MM.1S (cell line): ENCODE measurements at regions not wholly inside any gene's neighbourhood (a gene's known extent, or its start where the extent isn't known, plus 50 kb on each side); places are given as distances from the start of the nearest gene placed in this dataset.

Source experiments
- DNase-seq: peaks from one replicate; pipeline ENCODE4 v3.0.0-alpha.2; 2015
- H2AFZ ChIP-seq: fragments of 300-600 bp; sonication (generic); 2 replicates; pipeline ENCODE4 v1.6.0; 2016; ENCODE audit warnings: antibody characterized with exemption, low read length
- H3F3A ChIP-seq: fragments of 300-600 bp; sonication (generic); 2 replicates; pipeline ENCODE4 v1.6.1; 2016; ENCODE audit warnings: mild to moderate bottlenecking, antibody characterized with exemption, low read length, moderate library complexity, mixed read lengths; ENCODE audit not compliant: insufficient read depth
- H3K27ac ChIP-seq: fragments of 300-600 bp; sonication (generic); 2 replicates; pipeline ENCODE4 v1.5.1; 2016; ENCODE audit warnings: mild to moderate bottlenecking, low read length
- H3K27me3 ChIP-seq: fragments of 300-600 bp; sonication (generic); replicated peaks from 2 replicates; pipeline ENCODE4 v1.6.0; 2016; ENCODE audit warnings: low read length; ENCODE audit not compliant: insufficient read depth
- H3K36me3 ChIP-seq: fragments of 300-600 bp; sonication (generic); replicated peaks from 2 replicates; pipeline ENCODE4 v1.6.1; 2016; ENCODE audit warnings: mild to moderate bottlenecking, low read length, mixed read lengths; ENCODE audit not compliant: insufficient read depth
- H3K4me1 ChIP-seq: fragments of 300-600 bp; sonication (generic); 2 replicates; pipeline ENCODE4 v1.6.1; 2016; ENCODE audit warnings: low read length, mixed read lengths
- H3K4me2 ChIP-seq: fragments of 300-600 bp; sonication (generic); 2 replicates; pipeline ENCODE4 v1.6.0; 2016; ENCODE audit warnings: low read depth, low read length
- H3K4me3 ChIP-seq: fragments of 300-600 bp; sonication (generic); 2 replicates; pipeline ENCODE4 v1.5.1; 2016; ENCODE audit warnings: low read length, mixed read lengths
- H3K79me2 ChIP-seq: fragments of 300-600 bp; sonication (generic); 2 replicates; pipeline ENCODE4 v1.6.1; 2016; ENCODE audit warnings: mixed run types, low read length, mixed read lengths
- H3K9ac ChIP-seq: fragments of 300-600 bp; sonication (generic); 2 replicates; pipeline ENCODE4 v1.6.1; 2016; ENCODE audit warnings: low read length, mixed read lengths
- H3K9me2 ChIP-seq: fragments of 300-600 bp; sonication (generic); replicated peaks from 2 replicates; pipeline ENCODE4 v1.6.1; 2016; ENCODE audit warnings: mild to moderate bottlenecking, low read length, mixed read lengths; ENCODE audit not compliant: insufficient read depth
- H3K9me3 ChIP-seq: fragments of 300-600 bp; sonication (generic); replicated peaks from 2 replicates; pipeline ENCODE4 v1.6.1; 2016; ENCODE audit warnings: mild to moderate bottlenecking, low read length, mixed read lengths; ENCODE audit not compliant: insufficient read depth
- H4K20me1 ChIP-seq: fragments of 300-600 bp; sonication (generic); 2 replicates; pipeline ENCODE4 v1.6.1; 2016; ENCODE audit warnings: mild to moderate bottlenecking, low read length, moderate library complexity, mixed read lengths; ENCODE audit not compliant: insufficient read depth
- EZH2 ChIP-seq: fragments of 300-600 bp; sonication (generic); optimal IDR thresholded peaks from 2 replicates; pipeline ENCODE3; 2017; ENCODE audit warnings: low read depth, mild to moderate bottlenecking, antibody characterized with exemption, low read length, mixed read lengths
- EZH2phosphoT487 ChIP-seq: fragments of 300-600 bp; sonication (generic); IDR thresholded peaks from 2 replicates; pipeline ENCODE4 v1.6.1; 2018; ENCODE audit warnings: antibody characterized with exemption, low read length
- TF ChIP-seq, protein P1 (sequence below): fragments of 300-600 bp; sonication (generic); IDR thresholded peaks from 2 replicates; pipeline ENCODE4 v1.5.1; 2016; ENCODE audit warnings: antibody characterized with exemption, low read length, mixed read lengths

DNA sequence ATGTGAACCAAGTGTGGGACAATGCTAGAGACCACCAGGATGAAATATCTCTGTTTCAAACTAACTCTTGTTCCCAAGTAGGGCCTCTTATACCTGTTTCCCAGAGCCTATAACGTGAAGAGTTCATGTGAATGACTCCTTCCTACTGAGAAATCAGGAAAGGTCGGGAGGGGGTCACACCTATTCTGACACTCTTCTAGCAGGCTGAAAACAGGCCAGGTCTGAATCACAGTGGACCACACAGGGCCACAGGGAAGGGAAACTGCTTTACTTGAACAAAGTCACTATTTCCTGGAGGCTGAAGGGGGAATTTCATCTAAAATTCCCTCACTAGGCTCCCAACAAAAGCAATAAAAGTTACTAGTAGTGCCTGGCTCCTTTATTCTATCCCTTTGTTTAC lies 88.4 kb upstream of the BMP2 start:
- no peaks in the 10 kb centered on the region for H4K20me1 ChIP-seq
- no peaks in the 10 kb centered on the region for H3K79me2 ChIP-seq
- no peak overlapping the region for H2AFZ ChIP-seq
- no peaks in the 10 kb centered on the region for H3K36me3 ChIP-seq
- no peak overlapping the region for H3K9ac ChIP-seq
- TF ChIP-seq EZH2 = no peak
- TF ChIP-seq, protein P1, sequence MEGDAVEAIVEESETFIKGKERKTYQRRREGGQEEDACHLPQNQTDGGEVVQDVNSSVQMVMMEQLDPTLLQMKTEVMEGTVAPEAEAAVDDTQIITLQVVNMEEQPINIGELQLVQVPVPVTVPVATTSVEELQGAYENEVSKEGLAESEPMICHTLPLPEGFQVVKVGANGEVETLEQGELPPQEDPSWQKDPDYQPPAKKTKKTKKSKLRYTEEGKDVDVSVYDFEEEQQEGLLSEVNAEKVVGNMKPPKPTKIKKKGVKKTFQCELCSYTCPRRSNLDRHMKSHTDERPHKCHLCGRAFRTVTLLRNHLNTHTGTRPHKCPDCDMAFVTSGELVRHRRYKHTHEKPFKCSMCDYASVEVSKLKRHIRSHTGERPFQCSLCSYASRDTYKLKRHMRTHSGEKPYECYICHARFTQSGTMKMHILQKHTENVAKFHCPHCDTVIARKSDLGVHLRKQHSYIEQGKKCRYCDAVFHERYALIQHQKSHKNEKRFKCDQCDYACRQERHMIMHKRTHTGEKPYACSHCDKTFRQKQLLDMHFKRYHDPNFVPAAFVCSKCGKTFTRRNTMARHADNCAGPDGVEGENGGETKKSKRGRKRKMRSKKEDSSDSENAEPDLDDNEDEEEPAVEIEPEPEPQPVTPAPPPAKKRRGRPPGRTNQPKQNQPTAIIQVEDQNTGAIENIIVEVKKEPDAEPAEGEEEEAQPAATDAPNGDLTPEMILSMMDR = no peak
- no peak for TF ChIP-seq EZH2phosphoT487
- no peak overlapping the region for H3K4me3 ChIP-seq
- H3F3A ChIP-seq = no peaks in the 10 kb centered on the region
- no peak for DNase-seq
- H3K9me2 ChIP-seq = no peaks in the 10 kb centered on the region
- H3K27ac ChIP-seq = no peak overlapping the region
- H3K4me2 ChIP-seq = no peak overlapping the region
- no peaks in the 10 kb centered on the region for H3K4me1 ChIP-seq
- H3K9me3 ChIP-seq = no peaks in the 10 kb centered on the region
- no peaks in the 10 kb centered on the region for H3K27me3 ChIP-seq

DNA sequence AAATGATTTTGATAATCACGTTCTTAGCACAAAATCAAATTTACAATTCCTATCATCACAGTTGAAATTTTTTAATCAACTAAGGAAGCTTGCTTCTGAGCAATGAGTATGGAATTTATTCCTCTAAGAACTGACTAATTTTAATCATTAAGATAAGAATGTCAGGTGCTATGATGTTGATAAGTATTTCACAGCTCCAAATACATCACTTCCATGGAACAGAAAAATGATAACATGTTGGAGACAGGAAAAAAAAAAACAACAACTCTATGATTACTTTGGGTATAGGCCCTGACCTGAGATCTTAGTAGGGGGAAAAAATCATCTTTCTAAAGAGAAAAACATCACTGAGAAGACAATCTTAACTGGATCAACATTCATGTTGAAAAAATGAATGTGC lies 89.4 kb upstream of the BMP2 start:
- H3K9ac ChIP-seq = no peak overlapping the region
- no peak overlapping the region for H2AFZ ChIP-seq
- H3K4me1 ChIP-seq = no peaks in the 10 kb centered on the region
- no peak overlapping the region for H3K4me2 ChIP-seq
- no peaks in the 10 kb centered on the region for H3K79me2 ChIP-seq
- H3K27ac ChIP-seq = no peak overlapping the region
- no peaks in the 10 kb centered on the region for H3K27me3 ChIP-seq
- TF ChIP-seq EZH2phosphoT487 = no peak
- no peak for TF ChIP-seq EZH2
- TF ChIP-seq, protein P1 = no peak
- no peaks in the 10 kb centered on the region for H4K20me1 ChIP-seq
- no peaks in the 10 kb centered on the region for H3F3A ChIP-seq
- H3K9me2 ChIP-seq = no peaks in the 10 kb centered on the region
- no peak overlapping the region for H3K4me3 ChIP-seq
- DNase-seq = no peak
- H3K36me3 ChIP-seq = no peaks in the 10 kb centered on the region
- no peaks in the 10 kb centered on the region for H3K9me3 ChIP-seq

DNA sequence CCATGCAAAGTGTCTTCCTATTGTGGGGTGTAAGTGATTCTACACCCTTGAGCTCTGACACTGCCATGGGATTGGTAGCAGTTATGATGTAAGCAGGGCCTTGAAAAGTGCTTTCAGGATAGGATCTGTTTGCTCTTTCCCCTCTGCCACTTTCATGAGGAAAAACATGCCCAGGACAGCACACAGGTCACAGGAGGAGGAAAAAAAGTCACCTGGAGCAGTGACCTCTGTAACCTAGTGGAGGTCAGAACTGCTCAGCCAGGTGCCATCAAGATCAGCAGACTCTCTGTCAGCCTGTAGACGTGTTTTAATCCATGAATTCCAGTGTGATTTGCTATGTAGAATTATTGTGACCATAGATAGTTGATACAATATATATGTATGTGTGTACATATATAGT lies 92.7 kb upstream of the BMP2 start:
- no peak for DNase-seq
- Histone ChIP-seq H3K4me1 (no peaks in the 10 kb centered on the region), H2AFZ (no peak overlapping the region), H3K79me2 (no peaks in the 10 kb centered on the region), H3K9me2 (no peaks in the 10 kb centered on the region), H3F3A (no peaks in the 10 kb centered on the region), H3K27ac (no peak overlapping the region), H3K27me3 (no peaks in the 10 kb centered on the region), H3K9ac (no peak overlapping the region), H3K4me2 (no peak overlapping the region), H4K20me1 (no peaks in the 10 kb centered on the region), H3K9me3 (no peaks in the 10 kb centered on the region), H3K36me3 (no peaks in the 10 kb centered on the region), H3K4me3 (no peak overlapping the region)
- TF ChIP-seq EZH2phosphoT487 (no peak), EZH2 (no peak)
- TF ChIP-seq, protein P1 = no peak
